ENCODE measurements at regions not wholly inside any gene's neighbourhood (a gene's known extent, or its start where the extent isn't known, plus 50 kb on each side); places are given as distances from the start of the nearest gene placed in this dataset.
"Not testable (repeated sequence)": the region's sequence is repeated elsewhere in the genome, so short reads cannot be mapped to it uniquely, and the experiment has no call there.

DNA sequence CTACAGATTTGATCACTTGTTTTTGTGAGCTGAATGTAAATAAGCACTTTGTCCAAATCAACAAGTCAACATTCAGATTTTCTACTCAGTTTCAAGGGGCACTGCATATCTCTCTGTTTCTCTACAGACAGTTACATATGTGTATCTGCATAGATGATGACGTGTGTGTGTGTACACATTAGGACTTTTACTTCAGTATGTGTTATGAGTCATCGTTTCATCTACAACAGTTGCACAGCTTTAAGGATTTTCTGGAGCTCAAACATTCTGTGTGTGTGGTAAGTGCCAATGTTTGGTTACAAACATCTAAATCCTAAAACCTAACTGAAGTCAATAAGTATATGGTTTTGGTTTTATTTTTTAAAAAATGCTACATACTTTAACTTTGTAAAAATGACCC, 494.5 kb upstream of the PBX1 start:
- DNase-seq (ENCODE audit: low spot score in 2 of 2) = no peak
- FAIRE-seq = no peak

- DNase-seq (ENCODE audit: low spot score in 2 of 2) (no peak), FAIRE-seq (no peak)
Observed at GRCh38 chr1:164071288-164071687, 487.7 kb upstream of the PBX1 start.

GRCh38 chr1:164086832-164087231, 472.2 kb upstream of the PBX1 start:
- no peak for FAIRE-seq

GRCh38 chr1:164087906-164088453, 471.0 kb upstream of the PBX1 start:
- no peak for FAIRE-seq
- no peak for DNase-seq (ENCODE audit: low spot score in 2 of 2)

More at GRCh38 chr1:164086832-164087231, 472.2 kb upstream of the PBX1 start:
- no peak for DNase-seq (ENCODE audit: low spot score in 2 of 2)

DNA sequence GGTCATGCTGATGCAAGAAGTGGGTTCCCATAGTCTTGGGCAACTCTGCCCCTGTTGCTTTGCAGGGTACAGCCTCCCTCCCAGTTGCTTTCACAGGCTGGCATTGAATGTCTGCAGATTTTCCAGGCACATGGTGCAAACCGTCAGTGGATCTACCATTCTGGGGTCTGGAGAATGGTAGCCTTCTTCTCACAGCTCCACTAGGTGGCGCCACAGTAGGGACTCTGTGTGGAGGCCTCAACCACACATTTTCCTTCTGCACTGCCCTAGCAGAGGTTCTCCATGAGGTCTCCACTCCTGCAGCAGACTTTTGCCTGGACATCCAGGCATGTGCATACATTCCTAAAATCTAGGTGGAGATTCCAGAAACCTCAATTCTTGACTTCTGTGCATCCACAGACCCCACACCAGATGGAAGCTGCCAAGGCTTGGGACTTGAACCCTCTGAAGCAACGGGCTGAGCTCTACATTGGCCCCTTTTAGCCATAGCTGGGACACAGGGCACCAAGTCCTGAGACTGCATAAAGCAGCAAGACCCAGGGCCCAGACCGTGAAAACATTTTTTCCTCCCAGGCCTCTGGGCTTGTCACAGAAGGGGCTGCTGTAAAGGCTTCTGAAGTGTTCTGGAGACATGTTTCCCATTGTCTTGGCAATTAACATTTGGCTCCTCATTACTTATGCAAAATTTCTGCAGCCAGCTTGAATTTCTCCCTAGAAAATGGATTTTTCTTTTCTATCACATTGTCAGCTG, 466.2 kb upstream of the PBX1 start:
- DNase-seq (ENCODE audit: low spot score in 2 of 2) (no peak), FAIRE-seq (no peak)

DNA sequence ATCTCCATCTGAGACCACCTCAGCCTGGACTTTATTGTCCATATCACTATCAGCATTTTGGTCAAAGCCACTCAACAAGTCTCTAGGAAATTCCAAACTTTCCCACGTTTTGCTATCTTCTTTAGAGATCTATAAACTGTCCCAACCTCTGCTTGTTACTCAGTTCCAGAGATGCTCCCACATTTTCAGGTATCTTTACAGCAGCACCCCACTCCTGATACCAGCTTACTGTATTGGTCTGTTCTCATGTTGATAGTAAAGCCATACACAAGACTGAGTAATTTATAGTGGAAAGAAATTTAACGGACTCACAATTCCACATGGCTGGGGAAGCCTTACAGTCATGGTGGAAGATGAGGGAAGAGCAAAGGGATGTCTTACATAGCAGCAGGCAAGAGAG, 465.4 kb upstream of the PBX1 start:
- FAIRE-seq (no peak), DNase-seq (ENCODE audit: low spot score in 2 of 2) (no peak)

GRCh38 chr1:164101802-164102201, 457.2 kb upstream of the PBX1 start:
- DNase-seq (ENCODE audit: low spot score in 2 of 2) (no peak), FAIRE-seq (no peak)

DNA sequence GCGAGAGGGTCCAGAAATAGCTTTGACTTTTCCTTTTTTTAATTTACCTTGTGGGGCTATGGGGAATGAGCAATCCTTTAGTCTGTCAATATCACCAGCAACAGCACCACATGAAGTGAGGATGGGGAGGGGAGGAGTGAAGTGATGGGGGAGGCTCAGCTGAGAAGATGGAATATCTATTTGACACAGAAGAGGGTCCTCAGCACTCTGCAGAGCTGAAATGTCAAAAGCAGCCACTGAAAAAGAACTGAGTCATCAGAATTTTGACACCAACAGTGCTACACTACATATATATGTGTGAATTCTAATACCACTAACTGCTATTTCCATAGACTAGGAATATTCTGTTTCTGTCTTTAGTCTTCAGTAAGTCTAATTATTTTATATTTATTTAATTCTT, 427.0 kb upstream of the PBX1 start:
- DNase-seq (ENCODE audit: low spot score in 2 of 2) = no peak
- FAIRE-seq = no peak

- DNase-seq (ENCODE audit: low spot score in 2 of 2) = no peak
- no peak for FAIRE-seq
Observed at GRCh38 chr1:164137273-164137925, 421.6 kb upstream of the PBX1 start.

GRCh38 chr1:164141797-164142196, 417.2 kb upstream of the PBX1 start:
- DNase-seq (ENCODE audit: low spot score in 2 of 2) = no peak
- FAIRE-seq = no peak

DNA sequence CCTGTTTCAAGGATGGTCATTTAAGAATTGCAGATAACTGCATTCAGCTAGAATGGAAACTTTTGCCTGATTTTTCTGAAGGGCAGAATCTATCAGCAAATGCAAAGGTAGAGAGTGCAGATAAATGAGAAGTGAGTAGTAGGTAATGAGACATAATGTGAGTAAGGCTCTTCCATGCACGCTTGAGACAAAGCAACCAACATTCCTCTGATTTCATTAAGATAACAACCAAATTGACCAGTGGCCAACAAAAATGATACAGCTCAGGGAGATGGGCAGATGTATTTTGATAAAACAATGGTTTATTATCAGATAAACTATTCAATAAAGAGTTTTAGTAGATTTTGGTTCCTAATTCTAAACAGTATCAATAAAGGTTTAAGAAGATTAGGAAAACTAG, 404.4 kb upstream of the PBX1 start:
- FAIRE-seq (no peak), DNase-seq (ENCODE audit: low spot score in 2 of 2) (no peak)

GRCh38 chr1:164155347-164155746, 403.6 kb upstream of the PBX1 start:
- FAIRE-seq (no peak), DNase-seq (ENCODE audit: low spot score in 2 of 2) (no peak)

DNA sequence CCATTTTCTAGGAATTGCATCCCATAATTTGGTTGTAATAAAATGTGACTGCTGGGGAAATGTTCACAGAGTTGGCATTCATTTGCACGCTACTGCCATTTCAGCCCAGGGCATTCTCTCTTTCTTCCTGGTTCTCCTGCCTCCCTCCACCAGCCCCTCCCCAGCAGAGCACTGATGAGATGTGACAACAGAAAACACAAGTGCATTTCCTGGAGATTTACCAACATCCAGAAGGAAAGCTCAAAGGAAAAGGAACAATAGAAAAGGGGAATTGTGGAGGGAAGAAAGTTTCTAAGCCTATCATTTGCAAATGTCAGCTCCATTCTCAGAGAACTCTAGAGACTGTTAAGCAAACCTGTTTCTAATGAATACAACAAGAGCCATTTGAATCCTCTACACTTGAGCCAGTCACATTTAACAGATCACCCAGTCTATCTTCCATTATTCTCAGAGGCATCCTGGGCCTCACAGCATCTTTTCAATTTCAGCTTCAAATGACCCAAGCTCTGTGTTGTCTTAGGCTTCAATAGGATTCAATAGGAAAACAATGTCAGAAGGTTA, 395.6 kb upstream of the PBX1 start:
- DNase-seq (ENCODE audit: low spot score in 2 of 2) = no peak
- no peak for FAIRE-seq

DNA sequence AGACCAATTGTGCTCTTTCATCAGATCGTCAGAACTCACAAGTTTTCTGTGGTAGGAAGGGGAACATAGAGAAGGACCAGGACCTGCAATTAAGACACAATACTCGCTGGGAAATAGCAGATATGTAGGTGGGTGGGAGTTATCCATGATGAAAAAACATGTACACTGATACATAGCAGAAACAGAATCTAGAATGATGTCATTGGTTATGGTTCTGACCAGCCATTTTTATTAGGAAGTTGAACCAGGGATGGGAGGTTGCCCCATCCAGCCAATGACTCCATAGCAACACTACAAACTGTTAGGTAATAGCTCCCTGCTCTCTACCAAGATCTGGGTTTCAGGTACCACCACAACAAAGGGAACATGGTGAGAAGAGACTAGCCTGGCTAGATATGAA, 393.5 kb upstream of the PBX1 start:
- FAIRE-seq (no peak), DNase-seq (ENCODE audit: low spot score in 2 of 2) (no peak)

GRCh38 chr1:164166454-164166853, 392.5 kb upstream of the PBX1 start:
- DNase-seq (ENCODE audit: low spot score in 2 of 2); FAIRE-seq: not testable (repeated sequence)

DNA sequence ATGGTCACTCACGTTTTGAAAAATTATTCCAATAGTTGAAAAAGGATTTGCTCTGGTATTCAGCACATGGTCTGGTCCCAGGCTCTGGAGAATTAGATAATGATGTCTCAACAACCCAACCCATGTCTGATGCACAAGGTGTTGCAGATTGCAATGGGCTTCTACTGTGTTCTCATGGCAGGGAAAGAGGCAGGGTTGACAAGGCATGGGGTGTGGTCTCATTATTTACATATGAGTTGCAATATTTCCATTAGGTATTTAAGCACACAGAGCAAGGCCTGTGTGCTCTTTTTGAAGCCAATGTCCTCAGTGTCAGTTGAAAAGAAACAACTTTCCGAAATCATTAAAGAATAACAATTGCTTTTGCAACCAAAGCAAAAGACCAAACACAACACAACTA, 381.9 kb upstream of the PBX1 start:
- FAIRE-seq = no peak

GRCh38 chr1:164180824-164181223, 378.2 kb upstream of the PBX1 start:
- DNase-seq (ENCODE audit: low spot score in 2 of 2) (no peak), FAIRE-seq (no peak)

More for the DNA sequence above, 381.9 kb upstream of the PBX1 start:
- DNase-seq (ENCODE audit: low spot score in 2 of 2) = no peak

GRCh38 chr1:164183854-164184635, 374.9 kb upstream of the PBX1 start:
- DNase-seq (ENCODE audit: low spot score in 2 of 2) (no peak), FAIRE-seq (no peak)

DNA sequence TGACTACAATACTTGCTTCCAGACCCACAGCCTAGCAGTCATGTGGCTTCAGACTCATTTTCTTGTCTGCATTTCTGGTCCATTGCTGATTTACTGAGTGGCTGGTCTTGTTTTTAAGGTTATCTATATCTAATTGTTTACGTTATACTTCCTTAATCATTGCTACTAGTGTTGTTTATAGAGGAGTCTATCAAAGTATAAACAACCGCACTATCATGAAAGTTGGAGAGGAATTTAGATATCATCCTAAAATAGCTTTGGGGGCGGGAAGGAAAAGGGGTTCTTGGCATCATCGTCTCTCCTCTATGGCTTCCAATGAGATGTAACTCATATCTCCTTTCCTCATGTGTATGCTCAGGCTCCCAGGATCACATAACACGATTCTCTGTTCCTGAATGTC, 372.1 kb upstream of the PBX1 start:
- DNase-seq (ENCODE audit: low spot score in 2 of 2) (no peak), FAIRE-seq (no peak)

- FAIRE-seq (no peak), DNase-seq (ENCODE audit: low spot score in 2 of 2) (no peak)
Observed at GRCh38 chr1:164188497-164188896, 370.5 kb upstream of the PBX1 start.

DNA sequence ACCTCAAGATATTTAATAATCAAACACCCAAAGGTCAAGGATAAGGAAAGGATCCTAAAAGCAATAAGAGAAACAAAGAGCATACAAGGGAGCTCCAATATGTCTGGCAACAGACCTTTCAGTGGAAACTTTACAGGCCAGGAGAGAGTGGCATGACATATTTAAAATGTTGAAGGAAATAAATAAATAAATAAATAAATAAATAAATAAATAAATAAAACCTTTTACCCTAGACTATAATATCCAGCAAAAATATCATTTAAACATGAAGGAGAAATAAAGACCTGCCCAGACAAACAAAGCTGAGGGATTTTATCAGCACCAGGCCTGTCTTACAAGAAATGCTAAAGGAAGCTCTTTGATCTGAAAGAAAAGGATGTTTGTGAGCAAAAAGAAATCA, 367.8 kb upstream of the PBX1 start:
- no peak for FAIRE-seq

More for the DNA sequence above, 367.8 kb upstream of the PBX1 start:
- DNase-seq (ENCODE audit: low spot score in 2 of 2) = no peak

Data from frontal cortex (tissue), 3 donors.